SU-DHL-6 (cell line): ENCODE measurements at regions not wholly inside any gene's neighbourhood (a gene's known extent, or its start where the extent isn't known, plus 50 kb on each side); places are given as distances from the start of the nearest gene placed in this dataset.

Experiments
- H2AFZ ChIP-seq: fragments of 200-600 bp; sonication (generic); 2 replicates; pipeline ENCODE4 v1.6.1; 2014; ENCODE audit warnings: low read depth, mild to moderate bottlenecking, moderate library complexity, mixed read lengths, antibody characterized with exemption, low read length; ENCODE audit not compliant: severe bottlenecking
- H3F3A ChIP-seq: fragments of 200-600 bp; shearing (Covaris generic); 2 replicates; pipeline ENCODE4 v1.6.0; 2016; ENCODE audit warnings: antibody characterized with exemption, mild to moderate bottlenecking; ENCODE audit not compliant: insufficient read depth
- H3K27ac ChIP-seq: fragments of 200-600 bp; sonication (generic); 2 replicates; pipeline ENCODE4 v1.5.1; 2016; ENCODE audit warnings: low read depth, mild to moderate bottlenecking, low read length, moderate library complexity, mixed read lengths
- H3K27me3 ChIP-seq: fragments of 200-600 bp; sonication (generic), shearing (Covaris generic); 2 replicates; pipeline ENCODE4 v1.6.0; 2014; ENCODE audit warnings: mild to moderate bottlenecking, low read length
- H3K36me3 ChIP-seq: fragments of 200-600 bp; sonication (generic); 2 replicates; pipeline ENCODE4 v1.6.1; 2014; ENCODE audit warnings: mild to moderate bottlenecking, low read length, mixed read lengths
- H3K4me2 ChIP-seq: fragments of 300-600, 200-600 bp; shearing (Covaris generic), sonication (generic); 2 replicates; pipeline ENCODE4 v1.6.0; 2014; ENCODE audit warnings: low read length, low read depth, mild to moderate bottlenecking; ENCODE audit not compliant: poor library complexity, severe bottlenecking
- H3K4me3 ChIP-seq: fragments of 200-600 bp; sonication (generic); 2 replicates; pipeline ENCODE4 v1.5.1; 2014; ENCODE audit warnings: antibody characterized with exemption, low read length, mild to moderate bottlenecking, mixed read lengths; ENCODE audit not compliant: insufficient read depth, poor library complexity, severe bottlenecking
- H3K79me2 ChIP-seq: fragments of 200-600 bp; sonication (generic); 2 replicates; pipeline ENCODE4 v1.6.1; 2014; ENCODE audit warnings: mild to moderate bottlenecking, low read length, moderate library complexity; ENCODE audit not compliant: insufficient read depth
- H3K9ac ChIP-seq: fragments of 200-600 bp; sonication (generic); 2 replicates; pipeline ENCODE4 v1.7.0; 2014; ENCODE audit warnings: mild to moderate bottlenecking, low read length
- H3K9me2 ChIP-seq: fragments of 200-600 bp; sonication (generic); replicated peaks from 2 replicates; pipeline ENCODE4 v1.6.1; 2014; ENCODE audit warnings: low read length; ENCODE audit not compliant: insufficient read depth
- H3K9me3 ChIP-seq: fragments of 200-600 bp; sonication (generic); 2 replicates; pipeline ENCODE4 v1.6.1; 2014; ENCODE audit warnings: low read length, mixed read lengths; ENCODE audit not compliant: insufficient read depth
- H4K20me1 ChIP-seq: fragments of 200-600 bp; sonication (generic); 2 replicates; pipeline ENCODE4 v1.6.1; 2014; ENCODE audit warnings: low read depth, mild to moderate bottlenecking, antibody characterized with exemption, low read length, moderate library complexity, mixed read lengths
- CTCF ChIP-seq: fragments of 200-600 bp; sonication (generic); IDR thresholded peaks from one replicate; pipeline ENCODE4 v1.5.1; 2017; ENCODE audit warnings: antibody characterized with exemption, mild to moderate bottlenecking, low read length, moderate library complexity; ENCODE audit not compliant: insufficient read depth, poor library complexity, severe bottlenecking
- EZH2phosphoT487 ChIP-seq: fragments of 200-600 bp; sonication (generic), shearing (Covaris generic); conservative IDR thresholded peaks from 2 replicates; pipeline ENCODE4 v1.6.1; 2018; ENCODE audit warnings: mild to moderate bottlenecking, antibody characterized with exemption, low read length, moderate library complexity, mixed read lengths

GRCh38 chr15:67000896-67001295 lies 64.5 kb upstream of the SMAD3 start:
- Histone ChIP-seq H3K9ac (no peak overlapping the region), H3F3A (0 out of 2 replicates have a peak, but pooled peaks cover 2% of the 10 kb centered on the region), H3K9me2 (no peaks in the 10 kb centered on the region), H3K36me3 (no peaks in the 10 kb centered on the region), H3K4me2 (no peak overlapping the region), H3K9me3 (peaks cover 4% of the 10 kb centered on the region; the same call in 1 of the 2 replicates), H3K4me3 (no peak overlapping the region), H4K20me1 (no peaks in the 10 kb centered on the region), H2AFZ (no peak overlapping the region), H3K27ac (no peak overlapping the region), H3K27me3 (no peaks in the 10 kb centered on the region; the same call in 1 of the 2 replicates), H3K79me2 (no peaks in the 10 kb centered on the region)
- no peak for TF ChIP-seq CTCF
- TF ChIP-seq EZH2phosphoT487: no peak

GRCh38 chr15:67002368-67002767 lies 63.0 kb upstream of the SMAD3 start:
- Histone ChIP-seq H3K9me2 (no peaks in the 10 kb centered on the region), H3K4me2 (no peak overlapping the region)

GRCh38 chr15:67003586-67003985 lies 61.8 kb upstream of the SMAD3 start:
- Histone ChIP-seq H3K27me3 (no peaks in the 10 kb centered on the region), H3K9me2 (no peaks in the 10 kb centered on the region), H3F3A (no peaks in the 10 kb centered on the region), H4K20me1 (no peaks in the 10 kb centered on the region), H3K9ac (no peak overlapping the region), H3K36me3 (no peaks in the 10 kb centered on the region), H3K27ac (no peak overlapping the region), H3K4me2 (no peak overlapping the region), H3K9me3 (peaks cover 4% of the 10 kb centered on the region; the same call in 1 of the 2 replicates), H3K4me3 (no peak overlapping the region), H3K79me2 (no peaks in the 10 kb centered on the region), H2AFZ (no peak overlapping the region)
- TF ChIP-seq CTCF: no peak
- no peak for TF ChIP-seq EZH2phosphoT487

More at GRCh38 chr15:67002368-67002767, 63.0 kb upstream of the SMAD3 start:
- Histone ChIP-seq H3K9ac (no peak overlapping the region), H3K9me3 (peaks cover 4% of the 10 kb centered on the region; the same call in 1 of the 2 replicates), H4K20me1 (no peaks in the 10 kb centered on the region), H3F3A (0 out of 2 replicates have a peak, but pooled peaks cover 2% of the 10 kb centered on the region), H3K36me3 (no peaks in the 10 kb centered on the region), H3K27ac (no peak overlapping the region), H2AFZ (no peak overlapping the region), H3K27me3 (no peaks in the 10 kb centered on the region; the same call in 1 of the 2 replicates), H3K79me2 (no peaks in the 10 kb centered on the region), H3K4me3 (no peak overlapping the region)
- TF ChIP-seq EZH2phosphoT487 (no peak), CTCF (no peak)
